ENCODE measurements at regions not wholly inside any gene's neighbourhood (a gene's known extent, or its start where the extent isn't known, plus 50 kb on each side); places are given as distances from the start of the nearest gene placed in this dataset.

DNA sequence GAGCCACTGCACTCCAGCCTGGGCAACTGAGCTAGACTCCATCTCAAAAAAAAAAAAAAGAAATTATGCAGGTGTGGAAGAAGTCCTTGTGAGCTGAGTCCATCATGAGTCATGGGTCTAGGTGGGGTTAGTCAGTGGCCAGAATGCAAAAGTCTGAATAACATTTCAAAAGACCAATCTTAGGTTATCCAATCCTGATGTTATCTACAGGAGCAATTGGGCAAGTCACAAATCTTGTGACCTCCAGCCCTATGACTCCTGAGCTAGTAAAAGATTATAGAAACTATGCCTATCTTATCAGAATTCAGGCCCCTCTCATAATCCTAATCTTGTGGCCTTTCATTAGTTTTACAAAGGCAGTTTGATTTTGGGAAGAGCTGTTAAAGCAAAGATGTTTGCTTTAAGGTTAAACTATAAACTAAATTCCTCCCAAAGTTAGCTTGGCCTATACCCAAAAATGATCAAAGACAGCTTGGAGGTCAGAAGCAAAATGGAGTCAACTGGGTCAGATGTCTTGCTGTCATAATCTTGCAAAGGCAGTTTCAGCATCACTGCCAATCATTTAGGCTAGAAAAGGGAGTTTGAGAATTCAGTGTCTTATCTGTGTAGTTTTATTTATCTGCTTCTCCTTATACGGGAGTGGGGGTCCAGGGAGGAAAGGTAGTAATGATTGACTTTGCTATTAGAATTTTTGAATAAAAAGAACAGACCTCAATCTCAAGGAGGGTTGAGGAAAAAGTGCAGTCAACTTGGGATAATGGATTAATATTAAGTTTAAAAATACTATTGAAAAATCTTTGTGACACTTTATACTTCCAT lies 71.2 kb upstream of the TRIM24 start:
- Histone ChIP-seq H3K27me3 (replicated peaks in 1 of 2; ENCODE audit: control insufficient read depth in 2 of 2, insufficient read depth in 2 of 2, low read length in 1 of 2) (no peaks in the 10 kb centered on the region), H3K27ac (ENCODE audit: control insufficient read depth, insufficient read depth) (no peak overlapping the region)

More for the DNA sequence above, 71.2 kb upstream of the TRIM24 start:
- BruUV-seq (replicated peaks): no TSS peak
- Histone ChIP-seq H3K79me2 (ENCODE audit: control insufficient read depth, insufficient read depth, low read length) (no peaks in the 10 kb centered on the region), H3K4me1 (ENCODE audit: control insufficient read depth, insufficient read depth, low read length) (no peaks in the 10 kb centered on the region), H2AFZ (ENCODE audit: control insufficient read depth, low read depth, low read length) (no peak overlapping the region), H3K4me2 (ENCODE audit: control insufficient read depth, insufficient read depth) (no peak overlapping the region), H4K20me1 (ENCODE audit: control insufficient read depth, insufficient read depth) (no peaks in the 10 kb centered on the region), H3K9me3 (replicated peaks; ENCODE audit: control insufficient read depth, insufficient read depth, low read length) (no peaks in the 10 kb centered on the region), H3K4me3 (no peak overlapping the region), H3K9ac (ENCODE audit: control insufficient read depth, insufficient read depth, low read length) (no peak overlapping the region), H3K36me3 (ENCODE audit: control insufficient read depth in 2 of 2, insufficient read depth in 2 of 2, low read length in 1 of 2) (no peaks in the 10 kb centered on the region)
- intact Hi-C loops (cut with micrococcal nuclease; ENCODE audit: unreplicated experiment): no loop called here
- no peak for FAIRE-seq
- ChIA-PET SMC1A (ENCODE audit: uncharacterized antibody, unreplicated experiment) (interaction anchor here (0.9 to 1.5 kb wide), 2 partner anchors 10 to 76 kb away, joined by 3 read pairs; no protein-coding TSS in a partner anchor), POLR2A (interaction anchor here (0.5 to 0.7 kb wide), 2 partner anchors 62 to 76 kb away, joined by 3 to 5 read pairs; no protein-coding TSS in a partner anchor), CTCF (interaction anchor here (0.6 to 1.6 kb wide), 2 partner anchors 350 to 444 kb away, joined by 5 read pairs; no protein-coding TSS in a partner anchor), RAD21 (ENCODE audit: unreplicated experiment) (no interaction called here)
- in situ Hi-C loops (cut with MboI): no loop called here
- no peak for TF ChIP-seq TAF1 (IDR thresholded peaks at IDR 0.05; ENCODE audit: borderline replicate concordance, low read depth, low read length)
- no peak for TF ChIP-seq FOS (IDR thresholded peaks at IDR 0.05; ENCODE audit: borderline replicate concordance, extremely low read depth, insufficient read length)
- no peak for TF ChIP-seq NFIC (IDR thresholded peaks at IDR 0.05; ENCODE audit: low read depth, low read length)
- TF ChIP-seq IKZF2 (IDR thresholded peaks at IDR 0.05): no peak
- TF ChIP-seq RFX5 (IDR thresholded peaks at IDR 0.05; ENCODE audit: low read depth, low read length): no peak
- TF ChIP-seq, protein P1, sequence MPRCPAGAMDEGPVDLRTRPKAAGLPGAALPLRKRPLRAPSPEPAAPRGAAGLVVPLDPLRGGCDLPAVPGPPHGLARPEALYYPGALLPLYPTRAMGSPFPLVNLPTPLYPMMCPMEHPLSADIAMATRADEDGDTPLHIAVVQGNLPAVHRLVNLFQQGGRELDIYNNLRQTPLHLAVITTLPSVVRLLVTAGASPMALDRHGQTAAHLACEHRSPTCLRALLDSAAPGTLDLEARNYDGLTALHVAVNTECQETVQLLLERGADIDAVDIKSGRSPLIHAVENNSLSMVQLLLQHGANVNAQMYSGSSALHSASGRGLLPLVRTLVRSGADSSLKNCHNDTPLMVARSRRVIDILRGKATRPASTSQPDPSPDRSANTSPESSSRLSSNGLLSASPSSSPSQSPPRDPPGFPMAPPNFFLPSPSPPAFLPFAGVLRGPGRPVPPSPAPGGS (IDR thresholded peaks at IDR 0.05; ENCODE audit: borderline replicate concordance, insufficient read depth, low read depth, low read length, poor library complexity, severe bottlenecking): no peak
- no peak for TF ChIP-seq NFYB (IDR thresholded peaks at IDR 0.05; ENCODE audit: insufficient read depth, low read depth, low read length)
- WGBS (ENCODE audit: insufficient coverage, insufficient replicate concordance, low lambda C conversion rate, missing lambda C conversion rate): 0% methylated on average over 1 of the region's 1 CpG
- no peak for DNase-seq (ENCODE audit: low read depth, low spot score)
- ATAC-seq: no peak
